DND-41 (cell line): ENCODE measurements at regions not wholly inside any gene's neighbourhood (a gene's known extent, or its start where the extent isn't known, plus 50 kb on each side); places are given as distances from the start of the nearest gene placed in this dataset.

Source experiments
- ATAC-seq: fragments of 200-7000 bp; cut with Tn5 transposase; 3 replicates; pipeline ENCODE4 v1.9.1; 2021; ENCODE audit warnings: low read depth; ENCODE audit not compliant: insufficient read depth
- DNase-seq: peaks from one replicate; pipeline ENCODE4 v3.0.0-alpha.2; 2020
- H2AFZ ChIP-seq: 2 replicates; pipeline ENCODE4 v1.6.0; 2012; ENCODE audit warnings: low read depth, low read length
- H3K27ac ChIP-seq: 2 replicates; pipeline ENCODE4 v1.5.1; 2012; ENCODE audit warnings: low read length, inconsistent platforms
- H3K27me3 ChIP-seq: fragments of 200-600 bp; sonication (generic); 2 replicates; pipeline ENCODE4 v1.6.0; 2012; ENCODE audit warnings: low read length, mild to moderate bottlenecking, inconsistent platforms; ENCODE audit not compliant: insufficient read depth, poor library complexity
- H3K36me3 ChIP-seq: 2 replicates; pipeline ENCODE4 v1.5.1; 2012; ENCODE audit warnings: low read length, inconsistent platforms; ENCODE audit not compliant: insufficient read depth
- H3K4me1 ChIP-seq: 2 replicates; pipeline ENCODE4 v1.5.1; 2012; ENCODE audit warnings: mild to moderate bottlenecking, low read length; ENCODE audit not compliant: insufficient read depth
- H3K4me2 ChIP-seq: 2 replicates; pipeline ENCODE4 v1.6.0; 2012; ENCODE audit warnings: mild to moderate bottlenecking, moderate library complexity, low read length, inconsistent platforms; ENCODE audit not compliant: insufficient read depth
- H3K4me3 ChIP-seq, 2 experiments: fragments of 200-600 bp in 1 of 2; shearing (Covaris generic) in 1 of 2; 2 replicates each; pipeline ENCODE4 v1.5.1; 2012 to 2016; ENCODE audit warnings: inconsistent platforms in 2 of 2, low read length in 2 of 2, mild to moderate bottlenecking in 2 of 2, low read depth in 1 of 2, moderate library complexity in 1 of 2
- H3K79me2 ChIP-seq: 2 replicates; pipeline ENCODE4 v1.6.0; 2012; ENCODE audit warnings: low read length, inconsistent platforms; ENCODE audit not compliant: insufficient read depth
- H3K9ac ChIP-seq: 2 replicates; pipeline ENCODE4 v1.6.0; 2012; ENCODE audit warnings: low read depth, mild to moderate bottlenecking, inconsistent platforms, low read length, moderate library complexity
- H3K9me3 ChIP-seq: 2 replicates; pipeline ENCODE4 v1.5.1; 2012; ENCODE audit warnings: low read length, moderate library complexity, mild to moderate bottlenecking, inconsistent platforms; ENCODE audit not compliant: insufficient read depth, severe bottlenecking
- H4K20me1 ChIP-seq: 2 replicates; pipeline ENCODE4 v1.6.0; 2012; ENCODE audit warnings: low read length; ENCODE audit not compliant: insufficient read depth
- CTCF ChIP-seq: IDR thresholded peaks from 2 replicates; pipeline ENCODE4 v1.5.1; 2012; ENCODE audit warnings: borderline replicate concordance, low read length, moderate library complexity, mild to moderate bottlenecking; ENCODE audit not compliant: poor library complexity, severe bottlenecking; ENCODE audit errors: extremely low read depth
- EZH2 ChIP-seq: IDR thresholded peaks from 3 replicates; pipeline ENCODE4 v1.6.1; 2012; ENCODE audit warnings: borderline replicate concordance, low read depth, mild to moderate bottlenecking, moderate library complexity, low read length, inconsistent platforms; ENCODE audit not compliant: severe bottlenecking

- ATAC-seq (no peak), DNase-seq (no peak)
- Histone ChIP-seq H3K4me1 (no peaks in the 10 kb centered on the region), H3K9me3 (no peaks in the 10 kb centered on the region), H4K20me1 (no peaks in the 10 kb centered on the region), H3K4me3 (no peak overlapping the region), H3K9ac (no peak overlapping the region), H3K4me2 (no peak overlapping the region), H3K79me2 (no peaks in the 10 kb centered on the region), H3K27me3 (no peaks in the 10 kb centered on the region), H3K27ac (no peak overlapping the region), H3K36me3 (no peaks in the 10 kb centered on the region), H2AFZ (no peak overlapping the region)
- TF ChIP-seq CTCF = no peak
Observed at GRCh38 chr4:169885893-169886292, 128.1 kb upstream of the HPF1 start.

- Histone ChIP-seq H3K27me3 (no peaks in the 10 kb centered on the region), H3K36me3 (no peaks in the 10 kb centered on the region), H3K79me2 (no peaks in the 10 kb centered on the region), H3K9ac (no peak overlapping the region), H3K4me1 (no peaks in the 10 kb centered on the region), H3K4me3 (no peak overlapping the region), H3K27ac (no peak overlapping the region), H3K4me2 (no peak overlapping the region), H3K9me3 (no peaks in the 10 kb centered on the region), H2AFZ (no peak overlapping the region), H4K20me1 (no peaks in the 10 kb centered on the region)
- no peak for TF ChIP-seq CTCF
- TF ChIP-seq EZH2 = no peak
- DNase-seq (no peak), ATAC-seq (no peak)
Observed at GRCh38 chr4:169881769-169882168, 124.0 kb upstream of the HPF1 start.

GRCh38 chr4:169870507-169870906 is 112.8 kb upstream of the HPF1 start:
- no peaks in the 10 kb centered on the region for H3K4me1 ChIP-seq
- no peak for DNase-seq
- H3K4me2 ChIP-seq = no peak overlapping the region
- no peak overlapping the region for H3K9ac ChIP-seq
- H3K4me3 ChIP-seq = no peak overlapping the region
- H2AFZ ChIP-seq = no peak overlapping the region
- no peaks in the 10 kb centered on the region for H3K79me2 ChIP-seq
- peaks cover 2% of the 10 kb centered on the region for H3K27me3 ChIP-seq
- no peak for ATAC-seq
- H4K20me1 ChIP-seq = no peaks in the 10 kb centered on the region
- no peaks in the 10 kb centered on the region for H3K9me3 ChIP-seq
- no peak overlapping the region for H3K27ac ChIP-seq
- H3K36me3 ChIP-seq = no peaks in the 10 kb centered on the region
- TF ChIP-seq EZH2 = no peak
- TF ChIP-seq CTCF = no peak

GRCh38 chr4:169869490-169869889 is 111.7 kb upstream of the HPF1 start:
- Histone ChIP-seq H3K9ac (no peak overlapping the region), H3K36me3 (no peaks in the 10 kb centered on the region), H3K4me1 (no peaks in the 10 kb centered on the region), H3K79me2 (no peaks in the 10 kb centered on the region), H3K9me3 (no peaks in the 10 kb centered on the region), H4K20me1 (no peaks in the 10 kb centered on the region), H3K27ac (no peak overlapping the region), H3K4me3 (no peak overlapping the region), H3K27me3 (peaks cover 2% of the 10 kb centered on the region), H2AFZ (no peak overlapping the region), H3K4me2 (no peak overlapping the region)
- DNase-seq (no peak), ATAC-seq (no peak)
- no peak for TF ChIP-seq EZH2
- TF ChIP-seq CTCF = no peak
